Hepatocyte (in vitro differentiated cells): ENCODE measurements at regions not wholly inside any gene's neighbourhood (a gene's known extent, or its start where the extent isn't known, plus 50 kb on each side); places are given as distances from the start of the nearest gene placed in this dataset.

ENCODE experiments used
- DNase-seq: peaks from one replicate; pipeline ENCODE4 v3.0.0-alpha.2; 2016; ENCODE audit warnings: low spot score
- H2AFZ ChIP-seq: fragments of 200-600 bp; sonication (generic); 2 replicates; pipeline ENCODE4 v1.6.0; 2016; ENCODE audit warnings: antibody characterized with exemption, mild to moderate bottlenecking
- H3K27ac ChIP-seq: fragments of 200-600 bp; sonication (generic); 2 replicates; pipeline ENCODE4 v1.5.1; 2016; ENCODE audit warnings: mild to moderate bottlenecking
- H3K27me3 ChIP-seq: fragments of 200-600 bp; sonication (generic); 2 replicates; pipeline ENCODE4 v1.6.1; 2016
- H3K36me3 ChIP-seq: fragments of 200-600 bp; sonication (generic); replicated peaks from 2 replicates; pipeline ENCODE4 v1.5.1; 2016; ENCODE audit warnings: low read depth; ENCODE audit not compliant: insufficient read depth
- H3K4me1 ChIP-seq: fragments of 200-600 bp; sonication (generic); 2 replicates; pipeline ENCODE4 v1.5.1; 2016; ENCODE audit warnings: mild to moderate bottlenecking, moderate library complexity; ENCODE audit not compliant: insufficient read depth
- H3K4me2 ChIP-seq: fragments of 200-600 bp; sonication (generic); 2 replicates; pipeline ENCODE4 v1.6.0; 2016
- H3K4me3 ChIP-seq: fragments of 200-600 bp; sonication (generic); 2 replicates; pipeline ENCODE4 v1.5.1; 2016; ENCODE audit warnings: mild to moderate bottlenecking
- H3K79me2 ChIP-seq: fragments of 200-600 bp; sonication (generic); 2 replicates; pipeline ENCODE4 v1.6.0; 2017; ENCODE audit warnings: mild to moderate bottlenecking
- H3K9me2 ChIP-seq: fragments of 200-600 bp; sonication (generic); replicated peaks from 2 replicates; pipeline ENCODE4 v1.6.0; 2017; ENCODE audit warnings: mild to moderate bottlenecking; ENCODE audit not compliant: insufficient read depth
- H3K9me3 ChIP-seq: fragments of 200-600 bp; sonication (generic); 2 replicates; pipeline ENCODE4 v1.5.1; 2016; ENCODE audit warnings: low read depth, mild to moderate bottlenecking
- H4K20me1 ChIP-seq: fragments of 200-600 bp; sonication (generic); 2 replicates; pipeline ENCODE4 v1.6.0; 2016; ENCODE audit warnings: mild to moderate bottlenecking; ENCODE audit not compliant: insufficient read depth, poor library complexity, severe bottlenecking
- CTCF ChIP-seq: fragments of 200-600 bp; sonication (generic); IDR thresholded peaks from 2 replicates; pipeline ENCODE4 v1.5.1; 2016; ENCODE audit warnings: antibody characterized with exemption, mild to moderate bottlenecking; ENCODE audit not compliant: poor library complexity
- EZH2 ChIP-seq: fragments of 200-600 bp; sonication (generic); IDR thresholded peaks from 2 replicates; pipeline ENCODE4 v1.6.1; 2016; ENCODE audit warnings: antibody characterized with exemption, mild to moderate bottlenecking, borderline replicate concordance
- EZH2phosphoT487 ChIP-seq: fragments of 200-600 bp; sonication (generic); IDR thresholded peaks from one replicate; pipeline ENCODE4 v1.6.1; 2018; ENCODE audit warnings: antibody characterized with exemption, mild to moderate bottlenecking, low read depth, moderate library complexity; ENCODE audit not compliant: unreplicated experiment, severe bottlenecking
- WGBS: methylation state at CpG from one replicate; pipeline ENCODE4 v1.1.6; 2016; ENCODE audit warnings: low lambda C conversion rate; ENCODE audit errors: missing lambda C conversion rate; 5-methylcytosine and 5-hydroxymethylcytosine counted together

DNA sequence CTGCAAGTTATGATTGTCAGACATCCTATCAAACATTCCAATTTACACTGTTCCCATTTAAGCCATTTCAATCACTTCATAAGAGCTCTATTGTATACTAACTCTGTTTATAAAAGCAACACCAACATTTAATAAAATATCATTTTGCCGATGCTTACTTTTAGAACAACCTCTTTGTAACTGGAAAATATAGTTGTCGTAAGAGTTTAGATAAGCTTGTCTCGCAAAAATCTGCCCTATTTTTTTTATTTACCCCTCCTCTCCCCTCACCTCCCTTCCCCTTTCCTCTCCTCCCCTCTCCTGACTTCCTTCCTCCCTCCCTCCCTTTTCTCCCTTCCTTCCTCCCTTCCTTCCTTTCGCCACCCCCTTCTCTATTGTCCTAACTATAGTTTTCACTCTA is 105.7 kb upstream of the PEX5L start:
- Histone ChIP-seq H3K27me3 (no peaks in the 10 kb centered on the region), H4K20me1 (no peaks in the 10 kb centered on the region), H2AFZ (no peak overlapping the region), H3K4me3 (no peak overlapping the region), H3K4me2 (no peak overlapping the region), H3K4me1 (no peaks in the 10 kb centered on the region), H3K36me3 (no peaks in the 10 kb centered on the region), H3K79me2 (no peaks in the 10 kb centered on the region), H3K9me2 (no peaks in the 10 kb centered on the region), H3K9me3 (no peaks in the 10 kb centered on the region), H3K27ac (no peak overlapping the region)
- 92% methylated on average over 4 of the region's 4 CpGs for WGBS
- TF ChIP-seq CTCF (no peak), EZH2phosphoT487 (no peak), EZH2 (no peak)
- no peak for DNase-seq

- Histone ChIP-seq H3K4me3 (no peak overlapping the region), H3K27ac (no peak overlapping the region), H3K9me3 (no peaks in the 10 kb centered on the region), H4K20me1 (no peaks in the 10 kb centered on the region), H3K36me3 (no peaks in the 10 kb centered on the region), H3K79me2 (no peaks in the 10 kb centered on the region), H3K4me1 (no peaks in the 10 kb centered on the region), H2AFZ (no peak overlapping the region), H3K4me2 (no peak overlapping the region), H3K27me3 (no peaks in the 10 kb centered on the region), H3K9me2 (no peaks in the 10 kb centered on the region)
- TF ChIP-seq CTCF = no peak
- TF ChIP-seq EZH2 = no peak
- no peak for TF ChIP-seq EZH2phosphoT487
- no peak for DNase-seq
- 92% methylated on average over 9 of the region's 9 CpGs for WGBS
Observed at GRCh38 chr3:180161770-180162169, 125.0 kb upstream of the PEX5L start.

DNA sequence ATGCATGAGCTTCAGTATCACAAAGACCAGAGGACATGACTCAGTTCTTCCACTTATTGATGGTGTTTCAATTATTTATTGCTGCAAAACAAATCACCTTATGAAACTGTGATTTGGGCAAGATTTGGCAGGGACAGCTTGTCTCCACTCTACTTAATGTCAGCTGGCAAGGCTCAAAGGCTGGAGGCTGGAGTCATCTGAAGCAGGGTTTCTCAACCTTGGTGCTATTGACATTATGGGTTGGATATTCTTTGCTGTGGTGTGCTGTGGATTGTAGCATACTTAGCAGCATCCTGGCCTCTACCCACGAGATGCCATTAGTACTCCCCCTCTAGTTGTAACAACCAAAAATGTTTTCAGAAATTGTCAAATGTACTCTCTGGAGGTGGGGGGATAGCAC is 138.8 kb upstream of the PEX5L start:
- Histone ChIP-seq H3K4me3 (no peak overlapping the region), H4K20me1 (no peaks in the 10 kb centered on the region), H3K79me2 (no peaks in the 10 kb centered on the region), H3K27me3 (no peaks in the 10 kb centered on the region), H3K9me2 (no peaks in the 10 kb centered on the region), H3K4me2 (no peak overlapping the region), H3K4me1 (no peaks in the 10 kb centered on the region), H2AFZ (no peak overlapping the region), H3K9me3 (no peaks in the 10 kb centered on the region), H3K36me3 (no peaks in the 10 kb centered on the region), H3K27ac (no peak overlapping the region)
- TF ChIP-seq EZH2 (no peak), CTCF (no peak), EZH2phosphoT487 (no peak)
- DNase-seq = no peak
- 76% methylated on average over 1 of the region's 1 CpG for WGBS

DNA sequence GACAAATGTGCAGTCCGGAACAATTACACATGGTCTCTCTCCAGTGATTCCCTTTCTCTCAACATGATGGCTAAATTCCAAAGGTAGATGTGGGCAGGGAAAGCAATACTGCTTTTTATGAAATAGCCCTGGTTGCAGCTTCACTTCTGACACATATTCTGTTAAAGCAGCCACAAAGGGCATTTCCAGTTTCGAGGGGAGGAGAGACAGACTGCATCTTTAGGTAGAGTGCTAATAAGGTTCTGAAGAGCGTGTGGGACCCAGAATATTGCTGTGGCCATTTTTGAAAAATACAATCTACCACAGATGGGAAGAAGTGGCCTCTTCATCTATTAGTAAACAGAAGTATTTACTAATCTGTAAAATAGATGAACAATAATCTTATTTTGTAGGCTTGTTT is 139.3 kb upstream of the PEX5L start:
- Histone ChIP-seq H3K9me2 (no peaks in the 10 kb centered on the region), H3K79me2 (no peaks in the 10 kb centered on the region), H3K27ac (no peak overlapping the region), H3K36me3 (no peaks in the 10 kb centered on the region), H3K9me3 (no peaks in the 10 kb centered on the region), H4K20me1 (no peaks in the 10 kb centered on the region), H3K4me1 (no peaks in the 10 kb centered on the region), H3K27me3 (no peaks in the 10 kb centered on the region), H3K4me2 (no peak overlapping the region), H2AFZ (no peak overlapping the region), H3K4me3 (no peak overlapping the region)
- WGBS = 88% methylated on average over 3 of the region's 3 CpGs
- no peak for TF ChIP-seq EZH2phosphoT487
- TF ChIP-seq EZH2 = no peak
- TF ChIP-seq CTCF = no peak
- DNase-seq = no peak
